Neural cell (in vitro differentiated cells): ENCODE measurements at regions not wholly inside any gene's neighbourhood (a gene's known extent, or its start where the extent isn't known, plus 50 kb on each side); places are given as distances from the start of the nearest gene placed in this dataset.

ENCODE experiments used
- EP300 ChIP-seq: fragments of 450-650 bp; conservative IDR thresholded peaks from 2 replicates; pipeline ENCODE4 v1.6.1; 2014; ENCODE audit warnings: antibody characterized with exemption, mild to moderate bottlenecking, moderate library complexity; ENCODE audit not compliant: poor library complexity, severe bottlenecking
- EZH2 ChIP-seq: fragments of 200-600, 300-800 bp; shearing (Covaris generic), sonication (generic); IDR thresholded peaks from 2 replicates; pipeline ENCODE4 v1.6.1; 2014; ENCODE audit warnings: antibody characterized with exemption, low read length, borderline replicate concordance, mild to moderate bottlenecking; ENCODE audit not compliant: insufficient read depth, poor library complexity, severe bottlenecking
- POLR2AphosphoS5 ChIP-seq: IDR thresholded peaks from 2 replicates; pipeline ENCODE4 v1.6.1; 2012
- RAD21 ChIP-seq: fragments of 450-650 bp; conservative IDR thresholded peaks from 2 replicates; pipeline ENCODE4 v1.6.1; 2014; ENCODE audit warnings: antibody characterized with exemption, mild to moderate bottlenecking, moderate library complexity
- SMC3 ChIP-seq: fragments of 450-650 bp; conservative IDR thresholded peaks from 2 replicates; pipeline ENCODE4 v1.6.1; 2014; ENCODE audit warnings: antibody characterized with exemption, mild to moderate bottlenecking, moderate library complexity; ENCODE audit not compliant: poor library complexity
- TAF1 ChIP-seq: IDR thresholded peaks from 2 replicates; pipeline ENCODE4 v1.6.1; 2012; ENCODE audit warnings: low read depth
- TF ChIP-seq, protein P1 (sequence below): fragments of 450-650 bp; IDR thresholded peaks from 2 replicates; pipeline ENCODE4 v1.5.1; 2014; ENCODE audit warnings: antibody characterized with exemption, mild to moderate bottlenecking, moderate library complexity; ENCODE audit not compliant: poor library complexity, severe bottlenecking
- TF ChIP-seq, protein P2 (sequence below): IDR thresholded peaks from 2 replicates; pipeline ENCODE4 v1.6.1; 2012; ENCODE audit warnings: borderline replicate concordance

- no peak for TF ChIP-seq POLR2AphosphoS5
- no peak for TF ChIP-seq EZH2
- TF ChIP-seq, protein P1, sequence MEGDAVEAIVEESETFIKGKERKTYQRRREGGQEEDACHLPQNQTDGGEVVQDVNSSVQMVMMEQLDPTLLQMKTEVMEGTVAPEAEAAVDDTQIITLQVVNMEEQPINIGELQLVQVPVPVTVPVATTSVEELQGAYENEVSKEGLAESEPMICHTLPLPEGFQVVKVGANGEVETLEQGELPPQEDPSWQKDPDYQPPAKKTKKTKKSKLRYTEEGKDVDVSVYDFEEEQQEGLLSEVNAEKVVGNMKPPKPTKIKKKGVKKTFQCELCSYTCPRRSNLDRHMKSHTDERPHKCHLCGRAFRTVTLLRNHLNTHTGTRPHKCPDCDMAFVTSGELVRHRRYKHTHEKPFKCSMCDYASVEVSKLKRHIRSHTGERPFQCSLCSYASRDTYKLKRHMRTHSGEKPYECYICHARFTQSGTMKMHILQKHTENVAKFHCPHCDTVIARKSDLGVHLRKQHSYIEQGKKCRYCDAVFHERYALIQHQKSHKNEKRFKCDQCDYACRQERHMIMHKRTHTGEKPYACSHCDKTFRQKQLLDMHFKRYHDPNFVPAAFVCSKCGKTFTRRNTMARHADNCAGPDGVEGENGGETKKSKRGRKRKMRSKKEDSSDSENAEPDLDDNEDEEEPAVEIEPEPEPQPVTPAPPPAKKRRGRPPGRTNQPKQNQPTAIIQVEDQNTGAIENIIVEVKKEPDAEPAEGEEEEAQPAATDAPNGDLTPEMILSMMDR = no peak
- TF ChIP-seq RAD21 = no peak
- TF ChIP-seq EP300 = no peak
- no peak for TF ChIP-seq SMC3
- TF ChIP-seq TAF1 = no peak
- TF ChIP-seq, protein P2, sequence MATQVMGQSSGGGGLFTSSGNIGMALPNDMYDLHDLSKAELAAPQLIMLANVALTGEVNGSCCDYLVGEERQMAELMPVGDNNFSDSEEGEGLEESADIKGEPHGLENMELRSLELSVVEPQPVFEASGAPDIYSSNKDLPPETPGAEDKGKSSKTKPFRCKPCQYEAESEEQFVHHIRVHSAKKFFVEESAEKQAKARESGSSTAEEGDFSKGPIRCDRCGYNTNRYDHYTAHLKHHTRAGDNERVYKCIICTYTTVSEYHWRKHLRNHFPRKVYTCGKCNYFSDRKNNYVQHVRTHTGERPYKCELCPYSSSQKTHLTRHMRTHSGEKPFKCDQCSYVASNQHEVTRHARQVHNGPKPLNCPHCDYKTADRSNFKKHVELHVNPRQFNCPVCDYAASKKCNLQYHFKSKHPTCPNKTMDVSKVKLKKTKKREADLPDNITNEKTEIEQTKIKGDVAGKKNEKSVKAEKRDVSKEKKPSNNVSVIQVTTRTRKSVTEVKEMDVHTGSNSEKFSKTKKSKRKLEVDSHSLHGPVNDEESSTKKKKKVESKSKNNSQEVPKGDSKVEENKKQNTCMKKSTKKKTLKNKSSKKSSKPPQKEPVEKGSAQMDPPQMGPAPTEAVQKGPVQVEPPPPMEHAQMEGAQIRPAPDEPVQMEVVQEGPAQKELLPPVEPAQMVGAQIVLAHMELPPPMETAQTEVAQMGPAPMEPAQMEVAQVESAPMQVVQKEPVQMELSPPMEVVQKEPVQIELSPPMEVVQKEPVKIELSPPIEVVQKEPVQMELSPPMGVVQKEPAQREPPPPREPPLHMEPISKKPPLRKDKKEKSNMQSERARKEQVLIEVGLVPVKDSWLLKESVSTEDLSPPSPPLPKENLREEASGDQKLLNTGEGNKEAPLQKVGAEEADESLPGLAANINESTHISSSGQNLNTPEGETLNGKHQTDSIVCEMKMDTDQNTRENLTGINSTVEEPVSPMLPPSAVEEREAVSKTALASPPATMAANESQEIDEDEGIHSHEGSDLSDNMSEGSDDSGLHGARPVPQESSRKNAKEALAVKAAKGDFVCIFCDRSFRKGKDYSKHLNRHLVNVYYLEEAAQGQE = no peak
Measured at GRCh38 chr5:110077147-110077546, 387.4 kb downstream of the MAN2A1 start.
